DND-41 (cell line): ENCODE measurements at regions not wholly inside any gene's neighbourhood (a gene's known extent, or its start where the extent isn't known, plus 50 kb on each side); places are given as distances from the start of the nearest gene placed in this dataset.

ENCODE experiments used
- CTCF ChIP-seq: IDR thresholded peaks from 2 replicates; pipeline ENCODE4 v1.5.1; 2012; ENCODE audit warnings: borderline replicate concordance, low read length, moderate library complexity, mild to moderate bottlenecking; ENCODE audit not compliant: poor library complexity, severe bottlenecking; ENCODE audit errors: extremely low read depth
- EZH2 ChIP-seq: IDR thresholded peaks from 3 replicates; pipeline ENCODE4 v1.6.1; 2012; ENCODE audit warnings: borderline replicate concordance, low read depth, mild to moderate bottlenecking, moderate library complexity, low read length, inconsistent platforms; ENCODE audit not compliant: severe bottlenecking

GRCh38 chr19:27618006-27618405, 1594.9 kb downstream of the UQCRFS1 start:
- TF ChIP-seq CTCF, result no peak
- no peak for TF ChIP-seq EZH2
